ENCODE measurements at regions not wholly inside any gene's neighbourhood (a gene's known extent, or its start where the extent isn't known, plus 50 kb on each side); places are given as distances from the start of the nearest gene placed in this dataset.

GRCh38 chr12:92229381-92229780 lies 83.7 kb upstream of the BTG1 start:
- H3K27ac Mint-ChIP-seq, result no peak overlapping the region
- no peak overlapping the region for H3K4me3 ChIP-seq
- H2AFZ ChIP-seq, result no peak overlapping the region

More at GRCh38 chr12:92229381-92229780, 83.7 kb upstream of the BTG1 start:
- H3K4me2 ChIP-seq, result no peak overlapping the region
- TF ChIP-seq EZH2phosphoT487 (IDR thresholded peaks at IDR 0.05; ENCODE audit: unreplicated experiment) (no peak), EZH2 (IDR thresholded peaks at IDR 0.05; ENCODE audit: low read depth, unreplicated experiment) (no peak), POLR2AphosphoS5 (IDR thresholded peaks at IDR 0.05; ENCODE audit: low read depth) (no peak), ZNF331 (CRISPR knock-in tag; IDR thresholded peaks at IDR 0.05; ENCODE audit: low read depth) (no peak), STAT1 (IDR thresholded peaks at IDR 0.05; ENCODE audit: unreplicated experiment) (no peak), JUNB (IDR thresholded peaks at IDR 0.05; ENCODE audit: unreplicated experiment) (no peak), NANOG (IDR thresholded peaks at IDR 0.05; ENCODE audit: borderline replicate concordance) (no peak), CTCF (conservative IDR thresholded peaks at IDR 0.05; ENCODE audit: low read depth in 2 of 2) (no peak), CREB1 (CRISPR knock-in tag; IDR thresholded peaks at IDR 0.05; ENCODE audit: low read depth) (no peak)
- TF ChIP-seq, protein P1, sequence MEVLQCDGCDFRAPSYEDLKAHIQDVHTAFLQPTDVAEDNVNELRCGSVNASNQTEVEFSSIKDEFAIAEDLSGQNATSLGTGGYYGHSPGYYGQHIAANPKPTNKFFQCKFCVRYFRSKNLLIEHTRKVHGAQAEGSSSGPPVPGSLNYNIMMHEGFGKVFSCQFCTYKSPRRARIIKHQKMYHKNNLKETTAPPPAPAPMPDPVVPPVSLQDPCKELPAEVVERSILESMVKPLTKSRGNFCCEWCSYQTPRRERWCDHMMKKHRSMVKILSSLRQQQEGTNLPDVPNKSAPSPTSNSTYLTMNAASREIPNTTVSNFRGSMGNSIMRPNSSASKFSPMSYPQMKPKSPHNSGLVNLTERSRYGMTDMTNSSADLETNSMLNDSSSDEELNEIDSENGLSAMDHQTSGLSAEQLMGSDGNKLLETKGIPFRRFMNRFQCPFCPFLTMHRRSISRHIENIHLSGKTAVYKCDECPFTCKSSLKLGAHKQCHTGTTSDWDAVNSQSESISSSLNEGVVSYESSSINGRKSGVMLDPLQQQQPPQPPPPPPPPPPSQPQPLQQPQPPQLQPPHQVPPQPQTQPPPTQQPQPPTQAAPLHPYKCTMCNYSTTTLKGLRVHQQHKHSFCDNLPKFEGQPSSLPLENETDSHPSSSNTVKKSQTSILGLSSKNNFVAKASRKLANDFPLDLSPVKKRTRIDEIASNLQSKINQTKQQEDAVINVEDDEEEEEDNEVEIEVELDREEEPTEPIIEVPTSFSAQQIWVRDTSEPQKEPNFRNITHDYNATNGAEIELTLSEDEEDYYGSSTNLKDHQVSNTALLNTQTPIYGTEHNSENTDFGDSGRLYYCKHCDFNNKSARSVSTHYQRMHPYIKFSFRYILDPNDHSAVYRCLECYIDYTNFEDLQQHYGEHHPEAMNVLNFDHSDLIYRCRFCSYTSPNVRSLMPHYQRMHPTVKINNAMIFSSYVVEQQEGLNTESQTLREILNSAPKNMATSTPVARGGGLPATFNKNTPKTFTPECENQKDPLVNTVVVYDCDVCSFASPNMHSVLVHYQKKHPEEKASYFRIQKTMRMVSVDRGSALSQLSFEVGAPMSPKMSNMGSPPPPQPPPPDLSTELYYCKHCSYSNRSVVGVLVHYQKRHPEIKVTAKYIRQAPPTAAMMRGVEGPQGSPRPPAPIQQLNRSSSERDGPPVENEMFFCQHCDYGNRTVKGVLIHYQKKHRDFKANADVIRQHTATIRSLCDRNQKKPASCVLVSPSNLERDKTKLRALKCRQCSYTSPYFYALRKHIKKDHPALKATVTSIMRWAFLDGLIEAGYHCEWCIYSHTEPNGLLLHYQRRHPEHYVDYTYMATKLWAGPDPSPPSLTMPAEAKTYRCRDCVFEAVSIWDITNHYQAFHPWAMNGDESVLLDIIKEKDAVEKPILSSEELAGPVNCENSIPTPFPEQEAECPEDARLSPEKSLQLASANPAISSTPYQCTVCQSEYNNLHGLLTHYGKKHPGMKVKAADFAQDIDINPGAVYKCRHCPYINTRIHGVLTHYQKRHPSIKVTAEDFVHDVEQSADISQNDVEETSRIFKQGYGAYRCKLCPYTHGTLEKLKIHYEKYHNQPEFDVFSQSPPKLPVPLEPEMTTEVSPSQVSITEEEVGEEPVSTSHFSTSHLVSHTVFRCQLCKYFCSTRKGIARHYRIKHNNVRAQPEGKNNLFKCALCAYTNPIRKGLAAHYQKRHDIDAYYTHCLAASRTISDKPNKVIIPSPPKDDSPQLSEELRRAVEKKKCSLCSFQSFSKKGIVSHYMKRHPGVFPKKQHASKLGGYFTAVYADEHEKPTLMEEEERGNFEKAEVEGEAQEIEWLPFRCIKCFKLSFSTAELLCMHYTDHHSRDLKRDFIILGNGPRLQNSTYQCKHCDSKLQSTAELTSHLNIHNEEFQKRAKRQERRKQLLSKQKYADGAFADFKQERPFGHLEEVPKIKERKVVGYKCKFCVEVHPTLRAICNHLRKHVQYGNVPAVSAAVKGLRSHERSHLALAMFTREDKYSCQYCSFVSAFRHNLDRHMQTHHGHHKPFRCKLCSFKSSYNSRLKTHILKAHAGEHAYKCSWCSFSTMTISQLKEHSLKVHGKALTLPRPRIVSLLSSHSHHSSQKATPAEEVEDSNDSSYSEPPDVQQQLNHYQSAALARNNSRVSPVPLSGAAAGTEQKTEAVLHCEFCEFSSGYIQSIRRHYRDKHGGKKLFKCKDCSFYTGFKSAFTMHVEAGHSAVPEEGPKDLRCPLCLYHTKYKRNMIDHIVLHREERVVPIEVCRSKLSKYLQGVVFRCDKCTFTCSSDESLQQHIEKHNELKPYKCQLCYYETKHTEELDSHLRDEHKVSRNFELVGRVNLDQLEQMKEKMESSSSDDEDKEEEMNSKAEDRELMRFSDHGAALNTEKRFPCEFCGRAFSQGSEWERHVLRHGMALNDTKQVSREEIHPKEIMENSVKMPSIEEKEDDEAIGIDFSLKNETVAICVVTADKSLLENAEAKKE (CRISPR knock-in tag; IDR thresholded peaks at IDR 0.05), result no peak
- TF ChIP-seq, protein P2, sequence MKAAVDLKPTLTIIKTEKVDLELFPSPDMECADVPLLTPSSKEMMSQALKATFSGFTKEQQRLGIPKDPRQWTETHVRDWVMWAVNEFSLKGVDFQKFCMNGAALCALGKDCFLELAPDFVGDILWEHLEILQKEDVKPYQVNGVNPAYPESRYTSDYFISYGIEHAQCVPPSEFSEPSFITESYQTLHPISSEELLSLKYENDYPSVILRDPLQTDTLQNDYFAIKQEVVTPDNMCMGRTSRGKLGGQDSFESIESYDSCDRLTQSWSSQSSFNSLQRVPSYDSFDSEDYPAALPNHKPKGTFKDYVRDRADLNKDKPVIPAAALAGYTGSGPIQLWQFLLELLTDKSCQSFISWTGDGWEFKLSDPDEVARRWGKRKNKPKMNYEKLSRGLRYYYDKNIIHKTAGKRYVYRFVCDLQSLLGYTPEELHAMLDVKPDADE (IDR thresholded peaks at IDR 0.05), result no peak
- H3K36me3 ChIP-seq (ENCODE audit: insufficient read depth), result no peaks in the 10 kb centered on the region
- DNase-seq (ENCODE audit: low spot score), result no peak
- H3K27me3 ChIP-seq (ENCODE audit: insufficient read depth), result no peaks in the 10 kb centered on the region
- peaks cover 22% of the 10 kb centered on the region for H3K4me1 ChIP-seq (ENCODE audit: insufficient read depth)
- H3K4me3 Mint-ChIP-seq, result no peak overlapping the region
- no peaks in the 10 kb centered on the region; the same call in 1 of the 2 replicates for H3F3A ChIP-seq (replicated peaks; ENCODE audit: low read depth)
- H3K27ac ChIP-seq (ENCODE audit: low read depth), result no peak overlapping the region
- no peaks in the 10 kb centered on the region for H3K9me2 ChIP-seq (ENCODE audit: insufficient read depth)
- H3K79me2 ChIP-seq (replicated peaks; ENCODE audit: insufficient read depth), result no peaks in the 10 kb centered on the region
- peaks cover 19% of the 10 kb centered on the region for H3K4me1 Mint-ChIP-seq
- no peaks in the 10 kb centered on the region for H3K36me3 Mint-ChIP-seq (ENCODE audit: low read depth)
- H3K9me3 Mint-ChIP-seq, result no peaks in the 10 kb centered on the region
- H4K20me1 ChIP-seq (replicated peaks; ENCODE audit: insufficient read depth), result no peaks in the 10 kb centered on the region
- no peak for ATAC-seq
- H3K27me3 Mint-ChIP-seq (ENCODE audit: insufficient read depth, low read depth, poor library complexity), result no peaks in the 10 kb centered on the region

All from GM23338 (cell line).